Activated CD4-positive, alpha-beta T cell treated with anti-CD3 and anti-CD28 coated beads, Interleukin-2, amount 10 ng/mL, durations not matched to agents 7 days and 5 days (primary cell): ENCODE measurements at regions not wholly inside any gene's neighbourhood (a gene's known extent, or its start where the extent isn't known, plus 50 kb on each side); places are given as distances from the start of the nearest gene placed in this dataset.

ENCODE experiments used
- CTCF ChIA-PET: fragments of 350-600 bp; sonication (Branson Sonifier 250); formaldehyde crosslinking; loops from one replicate; lab custom pipeline; 2021; ENCODE audit warnings: antibody characterized with exemption; lab: Charles Lee
- POLR2A ChIA-PET: fragments of 350-600 bp; sonication (Branson Sonifier 250); formaldehyde crosslinking; loops from one replicate; lab custom pipeline; 2021; ENCODE audit warnings: antibody characterized with exemption; lab: Charles Lee
- DNase-seq: peaks from one replicate; pipeline ENCODE4 v3.0.0-alpha.2; 2020
- H3K27ac Mint-ChIP-seq: one replicate; pipeline ENCODE4 v1.8.0; 2021; ENCODE audit warnings: mild to moderate bottlenecking, moderate library complexity, mixed read lengths
- H3K27me3 Mint-ChIP-seq: one replicate; pipeline ENCODE4 v1.8.0; 2021; ENCODE audit warnings: mixed read lengths
- H3K36me3 Mint-ChIP-seq: one replicate; pipeline ENCODE4 v1.8.0; 2021; ENCODE audit warnings: low read depth, mixed read lengths
- H3K4me1 Mint-ChIP-seq: one replicate; pipeline ENCODE4 v1.8.0; 2021; ENCODE audit warnings: mixed read lengths
- H3K4me3 Mint-ChIP-seq: one replicate; pipeline ENCODE4 v1.8.0; 2021; ENCODE audit warnings: mild to moderate bottlenecking, moderate library complexity, mixed read lengths
- H3K9me3 Mint-ChIP-seq: one replicate; pipeline ENCODE4 v1.8.0; 2021; ENCODE audit warnings: mixed read lengths

GRCh38 chr13:103941506-103942140 lies 875.4 kb upstream of the SLC10A2 start:
- Mint-ChIP-seq H3K27me3 (no peaks in the 10 kb centered on the region), H3K9me3 (no peaks in the 10 kb centered on the region), H3K27ac (no peak overlapping the region), H3K4me3 (no peak overlapping the region), H3K36me3 (no peaks in the 10 kb centered on the region), H3K4me1 (no peaks in the 10 kb centered on the region)
- CTCF ChIA-PET = no interaction called here
- no peak for DNase-seq
- POLR2A ChIA-PET = no interaction called here

GRCh38 chr13:103935117-103935516 lies 868.9 kb upstream of the SLC10A2 start:
- no peak for DNase-seq
- ChIA-PET POLR2A (no interaction called here), CTCF (no interaction called here)
- Mint-ChIP-seq H3K27ac (no peak overlapping the region), H3K9me3 (peaks cover 5% of the 10 kb centered on the region), H3K27me3 (no peaks in the 10 kb centered on the region), H3K4me1 (no peaks in the 10 kb centered on the region), H3K36me3 (no peaks in the 10 kb centered on the region), H3K4me3 (no peak overlapping the region)

- Mint-ChIP-seq H3K27me3 (no peaks in the 10 kb centered on the region), H3K4me1 (no peaks in the 10 kb centered on the region), H3K36me3 (no peaks in the 10 kb centered on the region), H3K27ac (no peak overlapping the region), H3K9me3 (peaks cover 5% of the 10 kb centered on the region), H3K4me3 (no peak overlapping the region)
- no peak for DNase-seq
- CTCF ChIA-PET = no interaction called here
- POLR2A ChIA-PET = no interaction called here
These were observed 865.7 kb upstream of the SLC10A2 start for GRCh38 chr13:103931885-103932284.

- Mint-ChIP-seq H3K4me3 (no peak overlapping the region), H3K27me3 (no peaks in the 10 kb centered on the region), H3K36me3 (no peaks in the 10 kb centered on the region), H3K27ac (no peak overlapping the region), H3K9me3 (peaks cover 5% of the 10 kb centered on the region), H3K4me1 (no peaks in the 10 kb centered on the region)
- ChIA-PET CTCF (no interaction called here), POLR2A (no interaction called here)
- no peak for DNase-seq
These were observed 865.2 kb upstream of the SLC10A2 start for GRCh38 chr13:103931331-103931845.

- DNase-seq = no peak
- Mint-ChIP-seq H3K27me3 (no peaks in the 10 kb centered on the region), H3K4me3 (no peak overlapping the region), H3K4me1 (no peaks in the 10 kb centered on the region), H3K9me3 (no peaks in the 10 kb centered on the region), H3K36me3 (no peaks in the 10 kb centered on the region), H3K27ac (no peak overlapping the region)
- ChIA-PET CTCF (no interaction called here), POLR2A (no interaction called here)
These were observed 859.9 kb upstream of the SLC10A2 start for GRCh38 chr13:103926118-103926517.

- Mint-ChIP-seq H3K36me3 (no peaks in the 10 kb centered on the region), H3K27ac (no peak overlapping the region), H3K4me3 (no peak overlapping the region), H3K9me3 (no peaks in the 10 kb centered on the region), H3K4me1 (no peaks in the 10 kb centered on the region), H3K27me3 (no peaks in the 10 kb centered on the region)
- ChIA-PET POLR2A (no interaction called here), CTCF (no interaction called here)
- DNase-seq = no peak
These were observed 842.7 kb upstream of the SLC10A2 start for GRCh38 chr13:103908911-103909310.

GRCh38 chr13:103908274-103908673 lies 842.1 kb upstream of the SLC10A2 start:
- Mint-ChIP-seq H3K36me3 (no peaks in the 10 kb centered on the region), H3K4me1 (no peaks in the 10 kb centered on the region)

GRCh38 chr13:103903790-103904189 lies 837.6 kb upstream of the SLC10A2 start:
- no peak overlapping the region for H3K4me3 Mint-ChIP-seq
- ChIA-PET POLR2A (no interaction called here), CTCF (no interaction called here)
- no peak for DNase-seq
- H3K4me1 Mint-ChIP-seq = no peaks in the 10 kb centered on the region
- H3K27me3 Mint-ChIP-seq = no peaks in the 10 kb centered on the region
- no peaks in the 10 kb centered on the region for H3K36me3 Mint-ChIP-seq
- no peaks in the 10 kb centered on the region for H3K9me3 Mint-ChIP-seq
- H3K27ac Mint-ChIP-seq = no peak overlapping the region

More at GRCh38 chr13:103908274-103908673, 842.1 kb upstream of the SLC10A2 start:
- DNase-seq = no peak
- Mint-ChIP-seq H3K27me3 (no peaks in the 10 kb centered on the region), H3K9me3 (no peaks in the 10 kb centered on the region), H3K27ac (no peak overlapping the region), H3K4me3 (no peak overlapping the region)
- CTCF ChIA-PET = no interaction called here
- POLR2A ChIA-PET = no interaction called here

GRCh38 chr13:103898481-103898880 lies 832.3 kb upstream of the SLC10A2 start:
- H3K4me1 Mint-ChIP-seq = no peaks in the 10 kb centered on the region
- CTCF ChIA-PET = no interaction called here

GRCh38 chr13:103895835-103896531 lies 829.8 kb upstream of the SLC10A2 start:
- H3K27me3 Mint-ChIP-seq = no peaks in the 10 kb centered on the region
- H3K4me3 Mint-ChIP-seq = no peak overlapping the region
- no peaks in the 10 kb centered on the region for H3K4me1 Mint-ChIP-seq
- no peak for DNase-seq
- ChIA-PET POLR2A (no interaction called here), CTCF (no interaction called here)
- H3K27ac Mint-ChIP-seq = no peak overlapping the region
- no peaks in the 10 kb centered on the region for H3K36me3 Mint-ChIP-seq
- H3K9me3 Mint-ChIP-seq = no peaks in the 10 kb centered on the region

More at GRCh38 chr13:103898481-103898880, 832.3 kb upstream of the SLC10A2 start:
- no peaks in the 10 kb centered on the region for H3K9me3 Mint-ChIP-seq
- no peak overlapping the region for H3K27ac Mint-ChIP-seq
- H3K36me3 Mint-ChIP-seq = no peaks in the 10 kb centered on the region
- H3K4me3 Mint-ChIP-seq = no peak overlapping the region
- POLR2A ChIA-PET = no interaction called here
- no peaks in the 10 kb centered on the region for H3K27me3 Mint-ChIP-seq
- no peak for DNase-seq

GRCh38 chr13:103894626-103895025 lies 828.4 kb upstream of the SLC10A2 start:
- no peaks in the 10 kb centered on the region for H3K27me3 Mint-ChIP-seq
- no peaks in the 10 kb centered on the region for H3K4me1 Mint-ChIP-seq
- no peaks in the 10 kb centered on the region for H3K36me3 Mint-ChIP-seq
- H3K27ac Mint-ChIP-seq = no peak overlapping the region
- no peaks in the 10 kb centered on the region for H3K9me3 Mint-ChIP-seq
- ChIA-PET CTCF (no interaction called here), POLR2A (no interaction called here)
- H3K4me3 Mint-ChIP-seq = no peak overlapping the region
- no peak for DNase-seq

- Mint-ChIP-seq H3K36me3 (no peaks in the 10 kb centered on the region), H3K27me3 (no peaks in the 10 kb centered on the region), H3K27ac (no peak overlapping the region), H3K4me3 (no peak overlapping the region), H3K4me1 (no peaks in the 10 kb centered on the region), H3K9me3 (no peaks in the 10 kb centered on the region)
- ChIA-PET POLR2A (no interaction called here), CTCF (no interaction called here)
- DNase-seq = no peak
These were observed 818.0 kb upstream of the SLC10A2 start for GRCh38 chr13:103884101-103884723.

GRCh38 chr13:103883698-103884097 lies 817.5 kb upstream of the SLC10A2 start:
- no peaks in the 10 kb centered on the region for H3K4me1 Mint-ChIP-seq
- no peak overlapping the region for H3K4me3 Mint-ChIP-seq
- H3K36me3 Mint-ChIP-seq = no peaks in the 10 kb centered on the region
- no peaks in the 10 kb centered on the region for H3K9me3 Mint-ChIP-seq
- no peak overlapping the region for H3K27ac Mint-ChIP-seq
- no peak for DNase-seq
- H3K27me3 Mint-ChIP-seq = no peaks in the 10 kb centered on the region
- CTCF ChIA-PET = no interaction called here
- POLR2A ChIA-PET = no interaction called here
